Kidney tubule cell (primary cell): ENCODE measurements at regions not wholly inside any gene's neighbourhood (a gene's known extent, or its start where the extent isn't known, plus 50 kb on each side); places are given as distances from the start of the nearest gene placed in this dataset.
"Not testable (repeated sequence)": the region's sequence is repeated elsewhere in the genome, so short reads cannot be mapped to it uniquely, and the experiment has no call there.

Experiments used
- DNase-seq: peaks from one replicate; pipeline ENCODE4 v3.0.0-alpha.2; 2018; ENCODE audit warnings: low spot score

- DNase-seq: no peak
Observed at GRCh38 chr4:107468156-107468555, 251.9 kb downstream of the PAPSS1 start.

DNA sequence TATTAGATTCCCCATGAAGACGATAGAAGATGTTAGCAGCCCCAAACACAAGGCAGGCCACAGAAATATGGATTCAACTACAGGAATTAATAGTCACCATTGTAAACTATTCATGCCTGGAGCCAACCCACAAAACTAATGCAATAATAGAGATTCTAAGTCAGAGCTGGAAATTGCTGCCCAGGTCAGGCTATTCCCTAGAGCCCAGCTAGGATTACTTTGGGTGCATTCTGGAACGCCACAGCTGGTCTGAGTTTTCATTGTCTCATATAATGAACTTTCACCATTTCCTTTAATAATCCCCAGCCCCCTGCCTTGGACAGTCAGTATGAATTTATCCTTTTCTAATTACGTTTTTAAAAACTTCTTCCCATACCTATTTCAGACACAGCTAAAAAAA is 252.6 kb downstream of the PAPSS1 start:
- DNase-seq: no peak

GRCh38 chr4:107458194-107458593 is 261.8 kb downstream of the PAPSS1 start:
- DNase-seq: no peak

DNA sequence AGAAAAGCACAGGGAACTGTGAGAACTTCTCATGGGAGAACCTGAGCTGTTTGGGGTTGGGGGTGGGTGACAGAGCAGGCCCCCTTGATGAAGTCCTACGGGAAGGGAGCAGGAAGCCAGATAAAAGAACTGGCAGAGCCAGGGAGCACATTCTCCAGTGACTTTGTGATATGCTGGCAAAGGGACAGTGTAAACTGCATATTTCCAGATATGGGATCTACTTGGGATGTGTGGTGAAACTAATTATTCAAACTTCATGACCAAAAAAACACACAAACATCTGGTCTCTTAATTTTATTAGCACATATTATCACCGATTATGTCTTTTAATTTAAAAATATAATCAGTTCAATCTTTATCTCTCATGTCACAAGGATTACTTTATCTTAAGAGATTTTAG is 266.0 kb downstream of the PAPSS1 start:
- no peak for DNase-seq

- DNase-seq: no peak
Observed at GRCh38 chr4:107452717-107453630, 267.1 kb downstream of the PAPSS1 start.

DNA sequence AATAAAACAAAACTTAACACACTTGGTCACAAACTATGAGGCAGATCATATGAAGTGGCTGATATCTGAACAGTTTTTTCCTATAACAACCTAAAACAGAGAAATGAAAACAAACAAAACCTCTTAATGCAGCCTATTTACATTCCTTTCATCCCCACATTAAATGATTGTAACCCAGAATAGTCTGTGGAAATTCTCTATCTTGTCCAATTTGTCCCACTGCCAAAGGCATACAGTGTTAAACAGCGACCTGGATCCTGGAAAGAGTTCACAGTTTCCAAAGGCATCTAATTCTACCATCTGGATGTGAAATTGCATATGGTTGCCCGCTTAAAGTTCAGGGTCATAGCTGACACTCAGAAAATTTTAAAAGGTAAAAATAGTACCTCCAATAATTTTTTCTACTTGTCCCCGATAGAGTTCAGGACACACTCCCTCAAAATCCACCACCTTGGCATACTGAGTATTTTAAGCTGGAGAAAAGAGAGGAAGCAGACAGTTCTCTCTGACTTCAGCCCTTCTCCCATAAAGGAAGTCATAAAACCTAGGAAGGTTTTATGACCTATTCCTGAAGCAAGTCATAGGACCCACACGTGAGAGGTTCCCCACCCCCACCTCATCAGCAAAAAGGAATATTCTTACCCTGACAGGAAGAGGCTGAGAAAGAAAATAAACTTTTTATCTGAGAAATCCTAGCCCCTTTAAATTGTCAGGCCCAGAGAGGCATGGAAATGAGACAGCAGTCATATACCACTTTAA is 270.2 kb downstream of the PAPSS1 start:
- no peak for DNase-seq

- no peak for DNase-seq
Observed at GRCh38 chr4:107442538-107443111, 277.4 kb downstream of the PAPSS1 start.

DNA sequence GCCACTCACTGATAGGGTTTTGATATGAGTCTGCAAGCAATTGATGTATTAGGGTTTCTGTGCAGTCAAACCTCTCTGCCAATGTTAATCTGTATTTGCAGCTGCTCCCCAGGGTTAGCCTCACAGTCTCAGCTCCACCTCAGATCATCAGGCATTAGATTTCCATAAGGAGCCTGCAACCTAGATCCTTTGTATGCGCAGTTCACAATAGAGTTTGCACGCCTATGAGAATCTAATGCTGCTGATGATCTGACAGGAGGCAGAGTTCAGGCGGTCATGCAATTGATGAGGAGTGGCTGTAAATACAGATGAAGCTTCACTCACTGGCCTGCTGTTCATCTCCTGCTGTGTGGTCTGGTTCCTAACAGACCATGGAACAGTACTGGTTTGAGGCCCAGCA is 280.6 kb downstream of the PAPSS1 start:
- DNase-seq: no peak

- not testable (repeated sequence) for DNase-seq
Observed at GRCh38 chr4:107436471-107436870, 283.6 kb downstream of the PAPSS1 start.

- DNase-seq: no peak
Observed at GRCh38 chr4:107432451-107432850, 287.6 kb downstream of the PAPSS1 start.

GRCh38 chr4:107423677-107424405 is 296.2 kb downstream of the PAPSS1 start:
- DNase-seq: no peak

- DNase-seq: peak; percentile 72
Observed at GRCh38 chr4:107419536-107419935, 300.5 kb downstream of the PAPSS1 start.

- DNase-seq: no peak
Observed at GRCh38 chr4:107419052-107419451, 301.0 kb downstream of the PAPSS1 start.

DNA sequence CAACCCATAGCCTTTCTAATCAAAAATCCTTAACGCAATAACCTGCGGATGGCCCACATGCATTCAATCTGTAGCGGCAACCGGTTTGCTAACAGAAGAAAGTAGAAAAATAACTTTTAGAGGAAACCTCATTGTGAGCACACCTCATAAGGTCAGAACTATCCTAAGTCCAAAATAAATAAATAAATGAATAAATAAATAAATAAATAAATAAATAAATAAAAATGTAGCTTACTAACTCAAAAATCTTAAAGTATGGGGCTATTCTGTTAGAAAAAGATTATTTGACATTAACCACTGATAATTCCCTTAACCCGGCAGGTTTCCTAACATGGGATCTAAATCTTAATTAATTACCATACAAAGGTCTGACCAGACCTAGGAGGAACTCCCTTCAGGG is 304.5 kb downstream of the PAPSS1 start:
- DNase-seq: not testable (repeated sequence)

GRCh38 chr4:107409872-107410271 is 310.2 kb downstream of the PAPSS1 start:
- DNase-seq: not testable (repeated sequence)

DNA sequence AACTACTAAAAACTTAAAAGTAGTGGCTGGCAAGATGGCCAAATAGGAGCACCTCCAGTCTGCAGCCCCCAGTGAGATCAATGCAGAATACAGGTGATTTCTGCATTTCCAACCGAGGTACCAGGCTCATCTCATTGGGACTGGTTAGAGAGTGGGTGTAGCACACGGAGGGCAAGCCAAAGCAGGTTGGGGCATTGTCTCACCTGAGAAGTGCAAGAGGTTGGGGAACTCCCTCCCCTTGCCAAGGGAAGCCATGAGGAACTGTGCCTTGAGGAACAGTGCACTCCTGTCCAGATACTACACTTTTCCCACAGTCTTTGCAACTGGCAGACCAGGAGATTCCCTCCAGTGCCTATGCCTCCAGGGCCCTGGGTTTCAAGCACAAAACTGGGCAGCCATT is 311.1 kb downstream of the PAPSS1 start:
- DNase-seq: no peak

DNA sequence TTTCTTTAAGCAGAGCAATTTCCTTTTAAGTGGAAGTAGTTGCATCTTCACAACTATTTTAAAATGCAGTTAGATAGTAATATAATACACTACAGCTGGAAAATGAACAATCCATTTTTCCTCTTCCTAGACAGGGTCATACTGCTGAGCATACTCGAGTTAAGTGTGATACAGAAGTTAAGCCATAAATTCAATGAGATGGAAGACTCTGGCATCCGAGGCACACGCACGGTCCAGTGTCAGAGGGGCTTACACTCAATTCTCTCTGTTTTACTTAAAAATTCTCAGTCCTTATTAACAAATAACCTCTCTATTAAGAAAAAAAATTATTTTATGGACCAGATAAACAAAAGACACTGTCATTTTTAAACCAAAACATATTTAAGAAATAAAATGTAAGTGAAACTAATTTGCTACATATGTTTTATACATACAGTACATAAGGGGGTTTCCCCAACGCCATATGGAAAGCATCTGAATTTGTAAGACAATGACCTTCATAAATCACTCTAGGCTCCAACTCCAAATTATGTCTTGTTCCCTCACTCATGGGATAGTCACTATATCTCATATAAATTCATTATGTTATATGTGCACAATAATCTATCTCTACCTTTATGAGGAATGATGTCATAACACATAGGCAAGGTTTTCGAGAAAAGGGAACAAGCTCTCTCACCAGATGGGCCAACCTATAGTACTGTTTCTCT is 315.3 kb downstream of the PAPSS1 start:
- no peak for DNase-seq

DNA sequence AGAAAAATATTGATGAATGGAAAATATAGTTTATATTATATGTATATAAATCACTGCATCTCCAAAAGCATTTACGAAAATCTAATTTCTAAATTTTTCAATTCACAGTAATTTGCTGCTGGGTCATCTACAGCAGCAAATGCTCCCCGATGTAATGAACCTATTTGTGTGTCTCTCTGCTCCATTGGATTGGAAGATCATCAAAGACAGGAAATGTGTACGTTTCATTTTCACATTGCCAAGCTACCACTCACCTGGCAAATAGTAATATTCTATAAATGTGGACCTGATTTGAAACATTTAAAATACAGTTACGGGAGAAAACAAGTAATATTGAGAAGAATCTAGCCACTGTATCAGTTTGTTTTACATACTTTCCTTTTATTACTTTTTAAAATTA is 317.7 kb downstream of the PAPSS1 start:
- DNase-seq: no peak

- DNase-seq: no peak
Observed at GRCh38 chr4:107392951-107393350, 327.1 kb downstream of the PAPSS1 start.

DNA sequence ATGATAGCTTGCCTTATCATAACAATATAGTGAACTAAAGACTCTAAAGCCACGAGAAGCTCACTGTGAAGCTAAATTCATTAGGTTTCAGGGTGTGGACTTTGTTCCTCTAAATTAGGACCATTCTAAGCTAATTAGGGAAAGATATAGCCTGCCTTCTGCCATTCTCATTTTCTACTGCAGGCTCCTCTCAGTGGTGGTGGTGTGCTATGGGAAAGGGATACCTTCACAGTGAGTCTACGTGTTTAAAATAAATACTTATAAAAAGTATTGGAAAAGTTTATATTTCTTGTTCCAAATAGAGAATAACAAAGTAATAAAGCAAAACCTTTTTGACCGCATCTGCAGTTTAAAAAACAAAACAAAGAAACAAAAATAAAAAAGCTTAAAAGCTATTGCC is 327.7 kb downstream of the PAPSS1 start:
- DNase-seq: no peak

DNA sequence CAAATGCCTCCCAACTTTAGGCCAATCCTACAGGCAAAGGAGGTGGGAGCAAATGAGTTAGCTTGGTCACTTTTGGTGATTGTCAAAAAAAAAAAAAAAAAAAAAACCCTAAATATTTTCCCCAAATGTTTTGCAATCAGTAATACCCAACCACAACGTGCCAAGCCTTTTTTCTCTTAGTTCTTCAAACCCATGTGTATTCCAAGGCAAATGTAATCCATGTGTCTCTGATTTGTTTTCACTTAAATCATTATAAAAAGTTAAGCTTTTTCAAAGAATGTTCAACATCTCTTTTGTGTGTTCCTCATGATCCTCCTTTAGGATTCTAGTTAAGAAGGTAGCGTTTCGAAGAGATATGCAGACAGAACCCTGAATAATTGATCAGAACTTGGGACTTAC is 328.4 kb downstream of the PAPSS1 start:
- no peak for DNase-seq
